T-helper 9 cell (primary cell): ENCODE measurements at regions not wholly inside any gene's neighbourhood (a gene's known extent, or its start where the extent isn't known, plus 50 kb on each side); places are given as distances from the start of the nearest gene placed in this dataset.

Experiments used
- DNase-seq: peaks from one replicate; pipeline ENCODE4 v3.0.0-alpha.2; 2020

DNA sequence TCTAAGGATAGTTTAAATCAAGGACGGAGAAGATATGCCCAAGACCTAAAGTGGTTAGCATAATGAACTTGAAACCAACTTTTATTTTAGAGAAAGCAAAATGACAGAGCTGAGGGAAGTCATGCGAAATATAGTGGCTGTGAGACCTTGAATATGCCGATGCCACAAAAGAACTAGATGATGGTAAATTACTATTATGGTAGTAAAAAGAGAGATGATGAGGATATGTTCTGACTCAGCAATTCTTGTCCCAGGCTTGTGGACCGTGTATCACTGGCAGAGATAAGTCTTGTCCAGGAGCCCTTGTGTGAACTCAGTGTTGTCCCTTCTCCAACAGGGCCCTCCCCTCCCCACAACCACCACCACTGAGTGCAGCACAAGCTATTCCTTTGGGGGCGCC, 1605.6 kb upstream of the TENM3 start:
- no peak for DNase-seq

DNA sequence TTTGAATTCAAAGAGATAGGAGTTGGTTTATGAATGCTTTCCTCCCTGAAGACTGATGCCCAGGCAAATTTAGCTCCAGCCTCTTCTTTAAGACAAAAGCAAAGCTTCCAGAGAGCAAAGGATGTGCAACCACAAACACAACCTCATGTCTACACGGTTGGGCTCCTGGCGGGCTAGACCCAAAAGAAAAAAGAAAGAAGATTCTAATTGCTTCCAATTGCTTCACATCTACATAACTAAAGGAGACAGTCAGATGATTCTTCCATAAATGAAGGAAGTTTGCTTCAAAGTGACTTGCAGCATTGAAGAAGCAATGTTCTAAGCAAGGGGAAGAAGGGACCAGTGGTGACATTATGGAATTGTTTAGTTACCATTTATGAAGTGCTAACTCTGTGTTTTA, 1603.0 kb upstream of the TENM3 start:
- DNase-seq, result no peak

DNA sequence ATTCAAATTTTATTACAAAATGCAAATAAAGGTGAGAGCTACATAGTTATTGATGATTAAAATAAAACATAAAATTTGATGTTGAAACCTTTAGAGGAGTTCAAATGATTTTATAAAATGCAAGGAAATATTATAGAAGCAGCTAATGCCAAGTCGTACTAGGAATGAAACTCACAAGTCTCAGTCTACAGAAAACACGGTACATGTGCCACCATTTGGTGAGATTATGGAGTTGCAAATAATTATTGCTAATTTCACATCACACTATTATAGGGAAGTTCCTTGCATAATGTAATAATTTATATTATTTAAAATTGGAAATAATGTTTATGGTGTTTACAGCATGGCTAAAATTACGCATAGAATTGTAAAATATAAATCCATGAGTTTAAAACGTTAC, 1601.7 kb upstream of the TENM3 start:
- no peak for DNase-seq

DNA sequence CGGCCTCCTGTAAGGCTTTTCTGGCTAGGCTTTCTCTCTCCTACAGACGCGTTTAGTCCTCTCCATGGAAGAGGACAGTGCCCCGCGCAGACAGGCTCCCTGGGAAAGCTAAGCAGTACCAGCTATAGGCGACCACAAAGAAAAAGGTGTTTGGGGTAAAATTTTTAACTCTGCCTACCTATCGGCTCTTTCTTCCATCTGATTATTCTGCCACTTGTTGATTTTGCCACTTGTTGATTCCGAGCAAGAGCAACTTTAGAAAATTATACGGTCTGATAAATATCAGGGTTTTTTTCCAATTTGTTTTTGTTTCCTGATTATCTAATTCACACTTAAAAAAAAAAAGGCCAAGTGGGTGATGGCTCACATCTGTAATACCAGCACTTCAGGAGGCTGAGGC, 1600.5 kb upstream of the TENM3 start:
- DNase-seq, result no peak

DNA sequence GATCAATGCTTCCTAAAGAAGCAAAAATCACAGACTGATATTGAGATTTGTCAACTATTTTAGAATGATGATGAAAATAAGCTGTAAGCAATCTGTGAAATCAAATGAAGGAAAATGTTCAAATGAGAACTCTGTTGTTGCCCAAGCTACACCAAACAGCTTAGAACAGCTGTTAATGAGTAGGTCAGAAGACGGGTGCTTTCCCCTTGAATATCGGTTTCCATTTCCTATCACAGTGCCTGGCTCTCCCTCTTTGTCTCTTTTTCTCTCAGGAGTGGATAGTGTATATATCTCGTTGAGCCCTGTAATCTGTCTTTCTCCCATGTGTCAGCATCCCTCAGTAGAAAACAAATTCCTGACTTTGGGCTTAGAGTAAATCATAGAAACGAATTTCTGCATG, 1592.9 kb upstream of the TENM3 start:
- no peak for DNase-seq

DNA sequence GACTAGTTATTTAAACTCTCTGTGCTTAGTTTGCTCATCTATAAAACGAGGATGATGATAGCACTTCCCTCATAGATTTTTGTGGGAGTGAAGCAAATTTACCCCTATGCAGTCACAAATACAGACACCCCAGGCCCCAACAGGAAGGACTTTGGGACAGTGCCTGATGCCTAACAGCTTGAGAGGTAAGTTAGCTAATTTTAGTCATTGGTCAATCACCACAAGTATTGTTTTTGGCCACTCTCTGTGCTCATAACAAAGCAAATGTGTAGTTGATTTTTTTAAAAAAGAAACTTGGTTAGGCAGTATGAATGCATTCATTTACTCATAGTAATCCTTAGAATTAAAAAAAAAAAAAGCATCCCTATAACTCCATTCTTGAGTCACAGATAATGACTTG, 1590.7 kb upstream of the TENM3 start:
- DNase-seq, result no peak

DNA sequence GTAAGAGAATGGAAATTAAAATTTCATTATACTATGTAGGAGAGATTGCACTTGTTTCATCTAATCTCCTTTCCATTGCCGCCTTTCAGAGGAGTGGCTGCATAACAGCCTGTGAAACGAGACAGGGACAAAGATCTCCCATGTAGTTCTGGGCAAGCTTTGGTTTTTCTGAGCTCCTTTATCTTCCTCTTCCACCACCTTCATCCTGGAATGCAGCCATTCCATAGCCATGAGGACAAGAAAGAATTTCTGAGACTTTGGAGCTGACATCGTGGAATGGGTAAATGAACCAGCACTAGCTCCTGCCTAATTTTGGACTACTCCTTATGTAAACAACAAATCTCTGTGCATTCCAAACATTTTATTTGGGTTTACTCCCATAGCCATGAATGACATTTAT, 1587.3 kb upstream of the TENM3 start:
- no peak for DNase-seq

DNA sequence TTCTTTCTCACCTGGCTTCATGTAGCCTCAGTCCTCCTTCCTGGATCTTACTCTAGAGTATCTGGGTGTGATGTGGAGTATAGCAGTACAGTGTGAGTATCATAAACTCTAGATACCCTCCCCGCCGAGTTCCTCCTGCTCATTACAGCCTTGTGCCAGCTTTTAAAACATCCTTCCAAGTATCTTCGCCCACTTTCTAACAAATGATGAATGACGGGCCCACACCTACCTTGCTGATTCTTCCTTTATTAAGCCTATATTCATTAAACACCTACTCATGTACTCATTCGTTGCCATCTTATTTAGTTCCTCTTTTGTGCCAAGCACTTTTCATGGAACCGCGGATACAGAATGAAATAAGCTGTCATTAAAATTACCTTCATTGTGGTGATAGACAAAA, 1585.3 kb upstream of the TENM3 start:
- DNase-seq, result no peak

DNA sequence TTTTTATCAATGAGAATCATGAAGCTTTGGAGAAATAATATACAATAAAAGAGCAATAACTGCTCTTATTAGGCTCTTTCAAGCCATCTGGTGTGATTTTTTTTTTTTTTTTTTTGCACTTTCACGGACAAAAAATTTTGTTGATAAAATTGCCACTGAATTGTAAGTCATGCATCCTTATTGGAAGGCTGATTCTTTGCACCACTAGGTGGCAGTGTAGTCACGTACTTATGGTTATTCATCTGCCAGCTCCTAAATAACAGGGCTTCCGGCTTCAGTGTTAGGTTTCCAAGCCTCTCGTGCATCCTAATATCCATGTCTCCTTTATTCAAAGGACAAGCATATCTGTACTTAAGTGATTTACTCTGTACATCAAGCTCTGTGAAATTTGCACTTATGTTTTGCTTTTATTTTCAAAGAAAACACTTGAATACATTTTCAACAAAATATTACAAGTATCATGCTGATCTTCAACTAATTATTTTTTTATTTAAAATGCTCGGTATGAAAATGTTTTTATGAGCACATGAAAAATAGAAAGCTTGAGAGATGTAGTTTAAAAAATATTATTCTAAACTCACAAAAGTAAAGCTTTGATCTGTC, 1578.3 kb upstream of the TENM3 start:
- peak; percentile 20 for DNase-seq

DNA sequence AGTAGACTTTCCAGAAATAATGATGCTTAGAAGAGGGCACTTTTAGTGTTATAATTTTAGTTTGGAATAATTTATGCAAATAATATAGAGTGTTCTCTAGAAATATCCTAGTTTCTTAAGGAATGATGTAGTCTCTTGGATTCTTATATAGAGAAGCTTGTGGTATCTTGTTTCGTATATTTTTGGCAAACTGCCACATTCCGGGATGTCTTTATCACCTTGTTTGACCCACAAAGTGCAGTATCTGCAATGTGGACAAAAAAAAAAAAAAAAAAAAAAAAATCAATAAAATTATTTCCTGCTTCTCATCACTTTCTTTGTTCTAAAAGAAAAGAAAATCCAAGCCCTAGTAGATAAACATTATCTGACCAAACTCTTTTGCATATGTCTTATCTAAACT, 1577.7 kb upstream of the TENM3 start:
- no peak for DNase-seq

DNA sequence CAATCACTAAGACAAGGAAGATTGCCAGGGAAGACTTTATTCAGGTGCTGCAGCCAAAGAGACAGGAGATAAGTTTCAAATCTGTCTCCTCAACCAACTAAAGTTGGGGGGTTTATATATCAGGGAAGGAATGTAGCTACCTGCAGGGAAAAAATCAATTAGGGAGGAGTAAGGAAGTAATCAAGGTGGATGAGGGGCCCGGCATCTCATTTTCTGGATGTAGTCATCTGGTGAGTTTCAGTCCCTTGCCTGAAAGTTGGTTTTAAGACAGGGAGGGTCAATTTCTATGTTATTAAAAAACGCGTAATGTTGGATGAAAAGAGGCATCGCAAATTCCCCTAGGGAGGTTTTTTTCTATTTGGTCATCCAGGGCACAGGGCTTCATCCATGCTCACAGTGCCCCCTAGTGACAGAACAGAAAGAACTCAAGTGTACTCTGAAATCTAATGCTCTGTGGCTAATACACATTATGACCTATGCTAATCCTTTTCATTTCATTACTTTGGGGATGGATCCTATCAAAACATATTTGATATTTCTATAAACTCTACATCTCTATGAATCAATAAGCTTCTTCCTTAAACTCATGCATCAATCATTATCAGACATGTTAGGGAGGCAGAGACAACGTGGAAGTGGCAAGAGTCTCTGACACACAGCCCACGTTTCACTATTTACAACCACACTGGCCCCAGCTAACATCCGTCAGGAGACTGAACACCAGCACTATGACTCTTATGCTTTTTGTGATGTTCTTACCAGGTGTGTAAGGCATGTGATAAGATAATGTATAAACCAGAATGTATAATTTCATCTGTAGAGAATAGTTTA, 1577.0 kb upstream of the TENM3 start:
- no peak for DNase-seq

DNA sequence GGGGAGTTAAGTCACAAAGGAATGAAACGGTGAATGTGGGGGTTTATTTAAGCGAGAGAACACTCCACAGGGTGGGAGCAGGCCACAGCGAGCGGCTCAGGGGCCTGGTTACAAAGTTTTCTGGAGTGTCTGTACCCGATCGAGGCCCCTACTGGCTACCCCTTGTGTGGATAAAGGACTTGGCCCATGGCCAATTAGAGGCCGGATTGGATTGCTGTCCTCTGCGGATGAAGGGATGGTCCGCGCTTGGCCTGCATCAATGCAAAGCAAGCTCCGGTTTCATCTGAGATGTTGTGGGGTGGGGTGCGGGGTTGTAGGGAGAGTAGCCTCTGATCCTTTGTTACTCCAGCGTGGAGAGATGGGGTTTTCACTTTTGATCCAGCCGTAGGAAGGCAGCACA, 1574.5 kb upstream of the TENM3 start:
- no peak for DNase-seq

DNA sequence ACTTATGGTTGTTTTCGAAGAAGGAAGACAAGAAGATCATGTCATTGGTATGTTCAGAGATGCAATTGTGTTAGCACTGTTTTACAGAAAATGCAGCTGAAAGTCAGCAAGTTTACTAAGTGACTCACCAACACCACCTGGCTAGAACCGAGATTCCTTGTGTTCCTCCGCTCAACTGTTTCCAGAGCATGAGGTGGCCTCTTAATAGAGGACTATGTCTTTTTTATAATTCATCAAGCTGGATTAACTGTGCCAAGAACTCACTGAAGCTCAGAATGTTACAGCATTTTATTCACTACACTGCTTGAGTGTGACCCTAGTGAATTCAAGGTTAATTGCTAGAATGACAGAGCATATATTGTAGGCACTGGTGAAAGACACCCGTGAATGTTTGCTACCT, 1573.5 kb upstream of the TENM3 start:
- no peak for DNase-seq

DNA sequence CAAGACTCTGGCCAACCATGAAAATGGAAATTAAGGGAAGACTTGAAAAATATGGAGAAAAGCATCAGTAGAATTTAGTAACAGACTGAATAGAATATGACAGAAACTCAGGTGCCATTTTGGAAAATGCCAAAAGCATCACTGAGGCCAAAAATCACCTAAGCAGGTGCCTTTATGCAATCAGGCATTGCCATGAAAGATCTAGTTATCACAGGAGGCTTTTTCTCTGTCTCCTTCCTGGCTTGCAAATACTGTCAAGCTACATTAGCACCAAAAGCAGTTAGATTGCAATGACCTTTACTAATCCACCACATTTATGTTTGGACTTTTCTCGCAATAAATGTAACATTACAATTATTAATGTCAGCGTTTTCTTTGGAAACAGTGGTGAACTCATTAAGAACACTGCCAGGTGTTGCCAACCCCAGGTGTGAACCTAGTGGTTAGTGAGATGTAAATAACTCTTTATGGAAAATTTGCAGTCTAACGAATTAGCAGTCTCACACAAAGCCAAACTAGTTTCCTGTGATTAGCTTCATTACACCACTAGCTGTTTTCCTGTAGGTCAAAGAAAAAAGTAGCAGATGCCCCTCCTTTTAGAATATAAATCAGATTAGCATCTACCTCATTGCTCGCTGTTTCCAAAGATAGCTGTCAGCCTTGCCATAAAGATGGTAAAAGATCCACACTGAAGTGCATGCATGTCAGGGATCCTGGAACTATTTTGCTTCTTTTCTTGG, 1568.4 kb upstream of the TENM3 start:
- DNase-seq, result no peak

DNA sequence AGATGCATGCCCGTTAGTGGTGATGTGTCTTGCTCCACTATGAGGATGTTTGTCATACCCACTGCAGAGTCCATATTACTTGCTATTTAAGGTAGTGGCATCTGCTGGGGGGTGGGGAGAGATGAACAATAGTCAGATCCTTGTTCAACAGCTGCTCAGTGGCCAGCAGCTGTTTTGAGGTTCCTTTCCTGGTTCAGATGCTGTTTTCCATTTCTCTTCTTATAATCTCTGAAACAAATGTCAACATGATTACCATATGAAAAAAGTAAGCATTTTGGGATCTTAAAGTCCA, 1567.9 kb upstream of the TENM3 start:
- no peak for DNase-seq

DNA sequence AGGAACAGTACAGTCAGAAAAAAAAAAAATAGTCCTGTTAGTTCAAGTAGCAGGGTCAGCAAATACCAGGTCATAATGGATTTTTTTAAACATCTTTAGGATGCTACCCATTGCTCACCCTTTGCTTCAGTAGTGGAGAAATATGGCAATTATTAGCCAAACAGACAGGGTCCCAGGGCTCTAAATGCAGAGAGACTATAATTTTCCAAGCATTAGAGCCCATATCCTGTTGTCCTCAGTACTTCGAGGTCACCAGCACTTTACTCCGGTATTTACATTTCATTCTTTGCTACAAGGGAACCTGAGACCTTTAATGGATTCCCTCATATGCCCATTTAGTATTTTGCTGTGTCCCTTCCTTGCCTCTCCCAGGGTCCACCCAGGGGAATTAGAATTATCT, 1562.9 kb upstream of the TENM3 start:
- no peak for DNase-seq

DNA sequence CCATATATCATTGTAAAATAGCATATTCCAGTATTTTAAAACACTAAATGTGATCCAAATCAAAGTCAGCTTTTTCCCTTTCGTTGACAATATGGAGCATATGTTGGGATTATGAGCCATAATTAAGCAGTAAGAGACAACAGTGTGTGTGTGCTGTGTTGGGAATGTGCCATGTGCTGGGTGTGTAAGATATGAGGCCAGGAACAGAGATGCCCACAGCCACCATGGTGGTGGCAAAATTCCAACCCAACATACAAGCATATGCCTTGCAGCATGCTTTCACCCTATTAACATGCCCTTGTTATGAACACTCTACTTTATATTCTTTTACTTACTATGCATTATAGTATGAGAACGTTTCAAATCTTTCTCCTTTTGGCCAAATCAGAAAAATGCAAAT, 1560.4 kb upstream of the TENM3 start:
- DNase-seq, result no peak

DNA sequence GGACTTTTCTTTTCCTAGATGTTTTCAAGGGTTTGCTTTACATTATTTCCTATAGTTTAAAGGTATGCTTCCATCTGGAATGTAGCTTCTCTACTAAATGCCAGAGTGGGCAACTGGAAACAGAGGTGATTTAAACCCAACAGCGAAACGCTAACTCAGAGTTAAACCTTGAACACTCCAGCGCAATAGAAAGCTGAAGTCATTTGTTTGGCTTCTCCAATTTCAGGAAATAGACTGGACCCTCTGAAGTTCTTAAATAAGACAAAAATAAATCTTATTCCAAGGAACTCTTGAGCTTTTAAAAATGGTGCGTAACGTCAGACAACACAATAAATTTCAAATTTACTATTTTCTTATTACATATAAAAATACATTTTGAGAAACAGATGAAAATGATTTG, 1560.0 kb upstream of the TENM3 start:
- no peak for DNase-seq

DNA sequence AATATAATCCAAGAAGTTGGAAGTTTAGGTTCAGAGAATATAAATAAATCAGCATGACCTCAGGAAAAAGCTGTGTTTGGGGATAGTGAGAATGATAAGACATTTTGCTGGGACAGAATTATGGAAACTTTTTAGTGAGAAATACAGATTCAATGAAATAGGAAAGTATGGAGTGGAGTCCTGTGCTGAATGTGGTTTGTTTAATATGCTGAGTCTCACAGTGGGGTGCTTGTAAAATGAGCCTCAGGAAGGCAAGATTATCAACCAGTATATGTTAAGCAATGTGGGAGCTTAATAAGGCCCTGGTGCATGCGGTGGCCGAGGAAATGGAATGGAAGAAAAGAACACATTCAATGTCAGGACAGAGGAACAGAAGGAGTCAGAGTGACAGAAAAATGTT, 1554.7 kb upstream of the TENM3 start:
- no peak for DNase-seq

DNA sequence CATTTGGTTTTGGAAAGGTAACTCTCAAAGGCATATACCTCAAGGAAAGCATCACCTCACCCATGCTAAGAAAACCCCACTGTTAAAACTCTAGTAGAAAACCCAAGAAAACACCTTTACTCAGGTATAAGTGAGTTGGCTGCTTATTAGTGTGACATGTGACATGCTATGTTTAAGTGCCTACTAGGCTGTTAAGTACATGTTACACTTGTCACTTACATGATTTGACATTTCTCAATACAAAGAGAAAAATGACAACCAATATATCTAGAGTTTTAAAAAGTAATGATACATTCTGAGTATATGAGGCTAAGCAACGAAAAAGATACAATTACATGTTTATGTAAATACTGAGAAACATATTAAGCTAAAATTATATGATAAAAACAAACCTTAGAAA, 1548.3 kb upstream of the TENM3 start:
- no peak for DNase-seq

DNA sequence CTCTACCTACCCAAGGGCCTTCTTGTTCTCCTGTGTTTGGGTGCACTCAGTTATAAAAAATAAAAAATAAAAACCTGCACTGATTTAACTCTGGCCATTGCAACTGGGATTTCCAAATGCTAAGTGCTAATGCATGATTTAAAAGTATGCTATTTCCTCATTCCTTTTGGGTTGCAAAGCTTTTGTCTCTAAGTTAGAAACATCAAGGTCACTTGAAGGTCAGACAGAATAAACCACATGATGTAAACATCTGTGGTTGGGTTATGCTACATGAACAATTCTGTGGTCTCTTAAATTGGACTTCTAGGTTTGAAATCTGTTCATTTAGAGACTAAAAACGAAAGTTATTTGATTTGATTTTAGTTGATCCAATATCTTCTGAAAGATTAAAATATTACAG, 1547.4 kb upstream of the TENM3 start:
- no peak for DNase-seq

DNA sequence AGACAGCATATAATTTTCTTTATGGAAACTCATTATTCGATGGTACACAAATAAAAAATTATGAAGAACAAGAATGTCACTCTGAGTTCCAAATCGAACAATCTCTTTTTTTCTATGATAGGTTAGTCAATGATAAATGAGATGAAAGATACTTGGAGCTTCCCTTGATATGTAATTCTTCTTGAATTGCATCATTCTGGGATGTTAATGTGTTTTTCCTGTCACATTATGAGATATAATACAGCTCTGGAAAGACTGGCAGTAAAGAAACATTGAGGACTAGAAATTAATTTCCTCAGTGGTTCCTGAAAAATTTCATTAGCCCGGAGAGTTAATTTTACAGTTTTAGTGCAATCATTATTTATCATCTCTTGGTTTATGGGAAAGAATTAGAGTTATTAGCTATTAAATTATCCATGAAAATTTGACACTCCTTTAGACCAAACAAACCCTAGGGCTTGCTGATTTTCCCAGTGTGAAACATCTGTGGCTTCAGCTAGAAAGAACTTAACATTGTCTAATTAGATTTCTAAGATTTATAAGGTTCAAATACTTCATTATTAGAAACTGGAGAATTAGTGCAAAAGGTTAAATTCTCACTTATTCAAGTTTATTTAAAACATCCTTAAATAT, 1546.6 kb upstream of the TENM3 start:
- DNase-seq, result no peak

DNA sequence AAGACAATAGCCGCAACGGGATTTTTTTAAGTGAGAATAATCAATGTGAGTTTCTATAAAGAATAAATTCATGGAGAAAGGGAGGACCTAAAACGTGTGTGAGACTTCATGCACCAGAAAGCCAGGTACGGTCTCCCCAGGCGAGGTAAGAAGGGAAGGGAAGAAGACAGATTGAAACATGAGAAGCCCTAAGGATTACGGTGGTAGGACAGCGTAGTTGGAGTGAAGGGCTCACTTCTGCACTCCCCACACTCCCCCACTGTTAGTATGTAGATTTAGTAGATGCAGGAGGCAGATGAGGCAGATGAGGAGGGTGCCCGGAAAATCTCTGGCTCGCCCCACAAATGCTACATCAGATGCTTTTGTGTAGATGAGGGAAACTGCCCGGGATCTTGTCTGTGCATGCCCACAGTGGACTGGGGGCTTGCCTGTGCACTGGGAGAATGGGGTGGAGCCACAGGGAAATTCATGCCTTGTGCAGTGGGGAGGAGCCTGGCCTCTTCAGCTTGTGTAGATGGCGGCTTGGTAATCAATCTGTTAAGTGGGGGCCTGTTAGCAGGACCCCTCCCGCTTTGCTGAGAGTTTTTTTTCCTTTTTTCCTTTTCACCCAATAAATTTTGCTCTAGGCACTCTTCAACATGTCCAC, 1544.5 kb upstream of the TENM3 start:
- no peak for DNase-seq
